HEK293T (cell line): ENCODE measurements at regions not wholly inside any gene's neighbourhood (a gene's known extent, or its start where the extent isn't known, plus 50 kb on each side); places are given as distances from the start of the nearest gene placed in this dataset.

Experiments
- ARNT ChIP-seq: fragments of 450-650 bp; IDR thresholded peaks from 2 replicates; pipeline ENCODE4 v1.6.1; 2017; ENCODE audit warnings: mild to moderate bottlenecking
- BHLHE40 ChIP-seq: fragments of 450-650 bp; IDR thresholded peaks from 2 replicates; pipeline ENCODE4 v1.6.1; 2016; ENCODE audit warnings: mild to moderate bottlenecking, moderate library complexity, borderline replicate concordance
- ELF4 ChIP-seq: fragments of 450-650 bp; IDR thresholded peaks from 2 replicates; pipeline ENCODE4 v1.6.1; 2017; ENCODE audit warnings: antibody characterized with exemption
- FOXK2 ChIP-seq: fragments of 450-650 bp; IDR thresholded peaks from 2 replicates; pipeline ENCODE4 v1.6.1; 2016; ENCODE audit warnings: mild to moderate bottlenecking
- FOXM1 ChIP-seq: fragments of 450-650 bp; IDR thresholded peaks from 2 replicates; pipeline ENCODE4 v1.6.1; 2017; ENCODE audit warnings: mild to moderate bottlenecking, borderline replicate concordance
- NFRKB ChIP-seq: fragments of 450-650 bp; IDR thresholded peaks from 2 replicates; pipeline ENCODE4 v1.6.1; 2016; ENCODE audit warnings: mild to moderate bottlenecking, moderate library complexity
- SP1 ChIP-seq: fragments of 450-650 bp; IDR thresholded peaks from 2 replicates; pipeline ENCODE4 v1.6.1; 2017
- SUZ12 ChIP-seq: fragments of 450-650 bp; IDR thresholded peaks from 2 replicates; pipeline ENCODE4 v1.6.1; 2016; ENCODE audit warnings: mild to moderate bottlenecking
- TARDBP ChIP-seq: fragments of 450-650 bp; IDR thresholded peaks from 2 replicates; pipeline ENCODE4 v1.6.1; 2016

GRCh38 chr22:48397531-48398180 is 1430.0 kb downstream of the BRD1 start:
- TF ChIP-seq SP1 (no peak), SUZ12 (no peak), FOXK2 (no peak), FOXM1 (no peak), ARNT (no peak), TARDBP (no peak), BHLHE40 (no peak), ELF4 (no peak), NFRKB (no peak)
